CD4-positive, alpha-beta memory T cell (primary cell): ENCODE measurements at regions not wholly inside any gene's neighbourhood (a gene's known extent, or its start where the extent isn't known, plus 50 kb on each side); places are given as distances from the start of the nearest gene placed in this dataset.

Source experiments
- CTCF ChIA-PET: fragments of 350-600 bp; sonication (Branson Sonifier 250); formaldehyde crosslinking; loops from one replicate; lab custom pipeline; 2021; ENCODE audit warnings: inconsistent platforms; ENCODE audit not compliant: partially characterized antibody; lab: Charles Lee
- POLR2A ChIA-PET: fragments of 350-600 bp; sonication (Branson Sonifier 250); formaldehyde crosslinking; loops from one replicate; lab custom pipeline; 2021; ENCODE audit not compliant: partially characterized antibody; lab: Charles Lee
- DNase-seq, 5 donors: peaks; one replicate each; pipeline versions ENCODE4 v3.0.0 to v3.0.0-alpha.2; 2020 to 2022; ENCODE audit warnings: mixed read lengths in 1 of 5
- H3K27ac ChIP-seq: one replicate; pipeline ENCODE4 v1.7.0; 2013; ENCODE audit warnings: low read depth, low read length
- H3K27me3 ChIP-seq: 2 replicates; pipeline ENCODE4 v1.7.0; 2013; ENCODE audit warnings: mild to moderate bottlenecking, low read length, moderate library complexity; ENCODE audit not compliant: insufficient read depth
- H3K36me3 ChIP-seq: 2 replicates; pipeline ENCODE4 v1.7.0; 2013; ENCODE audit warnings: mild to moderate bottlenecking, low read length, moderate library complexity; ENCODE audit not compliant: insufficient read depth
- H3K4me1 ChIP-seq: 2 replicates; pipeline ENCODE4 v1.7.0; 2013; ENCODE audit warnings: mild to moderate bottlenecking, low read length, moderate library complexity; ENCODE audit not compliant: insufficient read depth
- H3K4me3 ChIP-seq, 2 donors: one replicate each; pipeline ENCODE4 v1.7.0; 2013; ENCODE audit warnings: low read length in 2 of 2, mild to moderate bottlenecking in 1 of 2
- H3K9me3 ChIP-seq, 2 donors: one replicate each; pipeline ENCODE4 v1.7.0; 2013; ENCODE audit warnings: low read length in 2 of 2, control low read depth in 1 of 2; ENCODE audit not compliant: control insufficient read depth in 1 of 2
- H3K27ac Mint-ChIP-seq, 7 donors: one replicate each; pipeline ENCODE4 v1.8.0; 2020 to 2021; ENCODE audit warnings: mixed read lengths in 7 of 7, mild to moderate bottlenecking in 6 of 7, inconsistent platforms in 3 of 7, moderate library complexity in 3 of 7
- H3K27me3 Mint-ChIP-seq, 2 donors: one replicate each; pipeline ENCODE4 v1.8.0; 2020 to 2021; ENCODE audit warnings: mixed read lengths in 2 of 2
- H3K36me3 Mint-ChIP-seq, 2 donors: one replicate each; pipeline ENCODE4 v1.8.0; 2020 to 2021; ENCODE audit warnings: mixed read lengths in 2 of 2, inconsistent platforms in 1 of 2, mild to moderate bottlenecking in 1 of 2
- H3K4me1 Mint-ChIP-seq, 4 donors: one replicate each; pipeline ENCODE4 v1.8.0; 2020 to 2021; ENCODE audit warnings: mixed read lengths in 4 of 4, mild to moderate bottlenecking in 1 of 4
- H3K4me3 Mint-ChIP-seq, 8 donors: one replicate each; pipeline ENCODE4 v1.8.0; 2020 to 2021; ENCODE audit warnings: mixed read lengths in 8 of 8, mild to moderate bottlenecking in 7 of 8, moderate library complexity in 6 of 8, inconsistent platforms in 3 of 8
- H3K9me3 Mint-ChIP-seq, 8 donors: one replicate each; pipeline ENCODE4 v1.8.0; 2020 to 2021; ENCODE audit warnings: mixed read lengths in 8 of 8, mild to moderate bottlenecking in 5 of 8, inconsistent platforms in 3 of 8, moderate library complexity in 1 of 8
- intact Hi-C: fragments of 100-400 bp; cut with micrococcal nuclease; formaldehyde crosslinking; loops from one replicate; pipeline ENCODE4 v1.15.1; 2023

- Mint-ChIP-seq H3K4me3 (no peak overlapping the region), H3K27ac (no peak overlapping the region), H3K27me3 (peaks cover 0 to 3% of the 10 kb centered on the region in 2 donors), H3K36me3 (no peaks in the 10 kb centered on the region), H3K9me3 (no peaks in the 10 kb centered on the region), H3K4me1 (no peaks in the 10 kb centered on the region)
- intact Hi-C loops = no loop called here
- Histone ChIP-seq H3K36me3 (no peaks in the 10 kb centered on the region), H3K4me3 (no peak overlapping the region), H3K27me3 (no peaks in the 10 kb centered on the region), H3K27ac (no peak overlapping the region), H3K9me3 (no peaks in the 10 kb centered on the region), H3K4me1 (no peaks in the 10 kb centered on the region)
- CTCF ChIA-PET = no interaction called here
- DNase-seq = no peak
- POLR2A ChIA-PET = no interaction called here
Observed at GRCh38 chr6:155706806-155707205, 251.2 kb upstream of the NOX3 start.

- H3K4me3 ChIP-seq = no peak overlapping the region
- intact Hi-C loops = no loop called here
- no peaks in the 10 kb centered on the region for H3K36me3 Mint-ChIP-seq
- peak overlapping the region in 1 of 7 donors; percentile 23 for H3K27ac Mint-ChIP-seq
- CTCF ChIA-PET = no interaction called here
- peaks cover 0 to 3% of the 10 kb centered on the region in 2 donors for H3K27me3 Mint-ChIP-seq
- no peaks in the 10 kb centered on the region for H3K4me1 ChIP-seq
- no peak for DNase-seq
- H3K36me3 ChIP-seq = no peaks in the 10 kb centered on the region
- H3K9me3 Mint-ChIP-seq = no peaks in the 10 kb centered on the region
- POLR2A ChIA-PET = no interaction called here
- no peaks in the 10 kb centered on the region for H3K27me3 ChIP-seq
- H3K4me1 Mint-ChIP-seq = no peaks in the 10 kb centered on the region
- H3K27ac ChIP-seq = no peak overlapping the region
- no peak overlapping the region for H3K4me3 Mint-ChIP-seq
- no peaks in the 10 kb centered on the region for H3K9me3 ChIP-seq
Observed at GRCh38 chr6:155706341-155706740, 250.7 kb upstream of the NOX3 start.

GRCh38 chr6:155701342-155701741 is 245.7 kb upstream of the NOX3 start:
- no peak overlapping the region for H3K4me3 ChIP-seq
- ChIA-PET POLR2A (no interaction called here), CTCF (no interaction called here)
- intact Hi-C loops = no loop called here
- H3K36me3 ChIP-seq = no peaks in the 10 kb centered on the region
- H3K27ac ChIP-seq = no peak overlapping the region
- no peaks in the 10 kb centered on the region for H3K9me3 ChIP-seq
- Mint-ChIP-seq H3K36me3 (no peaks in the 10 kb centered on the region), H3K9me3 (no peaks in the 10 kb centered on the region), H3K27me3 (peaks cover 0 to 1% of the 10 kb centered on the region in 2 donors), H3K4me3 (no peak overlapping the region), H3K27ac (no peak overlapping the region), H3K4me1 (no peaks in the 10 kb centered on the region)
- no peak for DNase-seq
- no peaks in the 10 kb centered on the region for H3K27me3 ChIP-seq
- H3K4me1 ChIP-seq = no peaks in the 10 kb centered on the region

GRCh38 chr6:155695495-155695894 is 239.9 kb upstream of the NOX3 start:
- DNase-seq = no peak
- CTCF ChIA-PET = no interaction called here

GRCh38 chr6:155694419-155694790 is 238.8 kb upstream of the NOX3 start:
- Mint-ChIP-seq H3K4me3 (no peak overlapping the region), H3K4me1 (no peaks in the 10 kb centered on the region), H3K27ac (no peak overlapping the region), H3K9me3 (no peaks in the 10 kb centered on the region), H3K27me3 (peaks cover 3 to 4% of the 10 kb centered on the region in 2 donors), H3K36me3 (no peaks in the 10 kb centered on the region)
- H3K9me3 ChIP-seq = no peaks in the 10 kb centered on the region
- no peaks in the 10 kb centered on the region for H3K27me3 ChIP-seq
- no peak for DNase-seq
- no peak overlapping the region for H3K27ac ChIP-seq
- CTCF ChIA-PET = no interaction called here
- no peak overlapping the region for H3K4me3 ChIP-seq
- intact Hi-C loops = no loop called here
- POLR2A ChIA-PET = no interaction called here
- no peaks in the 10 kb centered on the region for H3K4me1 ChIP-seq
- H3K36me3 ChIP-seq = no peaks in the 10 kb centered on the region

More at GRCh38 chr6:155695495-155695894, 239.9 kb upstream of the NOX3 start:
- Histone ChIP-seq H3K27ac (no peak overlapping the region), H3K36me3 (no peaks in the 10 kb centered on the region), H3K9me3 (no peaks in the 10 kb centered on the region), H3K4me1 (no peaks in the 10 kb centered on the region), H3K27me3 (no peaks in the 10 kb centered on the region), H3K4me3 (no peak overlapping the region)
- H3K4me1 Mint-ChIP-seq = no peaks in the 10 kb centered on the region
- H3K36me3 Mint-ChIP-seq = no peaks in the 10 kb centered on the region
- no peaks in the 10 kb centered on the region for H3K9me3 Mint-ChIP-seq
- H3K4me3 Mint-ChIP-seq = no peak overlapping the region
- H3K27me3 Mint-ChIP-seq = peaks cover 2 to 3% of the 10 kb centered on the region in 2 donors
- POLR2A ChIA-PET = no interaction called here
- no peak overlapping the region for H3K27ac Mint-ChIP-seq
- intact Hi-C loops = no loop called here

- intact Hi-C loops = no loop called here
- ChIA-PET CTCF (no interaction called here), POLR2A (no interaction called here)
- Mint-ChIP-seq H3K4me3 (no peak overlapping the region), H3K27me3 (peaks cover 3 to 4% of the 10 kb centered on the region in 2 donors), H3K4me1 (no peaks in the 10 kb centered on the region), H3K36me3 (no peaks in the 10 kb centered on the region), H3K27ac (no peak overlapping the region), H3K9me3 (no peaks in the 10 kb centered on the region)
- H3K9me3 ChIP-seq = no peaks in the 10 kb centered on the region
- no peak overlapping the region for H3K4me3 ChIP-seq
- H3K4me1 ChIP-seq = no peaks in the 10 kb centered on the region
- no peak overlapping the region for H3K27ac ChIP-seq
- no peaks in the 10 kb centered on the region for H3K27me3 ChIP-seq
- DNase-seq = no peak
- no peaks in the 10 kb centered on the region for H3K36me3 ChIP-seq
Observed at GRCh38 chr6:155693573-155694418, 238.2 kb upstream of the NOX3 start.

GRCh38 chr6:155690820-155691219 is 235.2 kb upstream of the NOX3 start:
- H3K4me3 Mint-ChIP-seq = no peak overlapping the region
- ChIA-PET CTCF (no interaction called here), POLR2A (no interaction called here)
- Histone ChIP-seq H3K27ac (no peak overlapping the region), H3K36me3 (no peaks in the 10 kb centered on the region), H3K9me3 (no peaks in the 10 kb centered on the region), H3K4me1 (no peaks in the 10 kb centered on the region), H3K27me3 (no peaks in the 10 kb centered on the region), H3K4me3 (no peak overlapping the region)
- intact Hi-C loops = no loop called here
- H3K4me1 Mint-ChIP-seq = no peaks in the 10 kb centered on the region
- no peaks in the 10 kb centered on the region for H3K9me3 Mint-ChIP-seq
- H3K27ac Mint-ChIP-seq = no peak overlapping the region
- DNase-seq = no peak
- peaks cover 3 to 4% of the 10 kb centered on the region in 2 donors for H3K27me3 Mint-ChIP-seq
- no peaks in the 10 kb centered on the region for H3K36me3 Mint-ChIP-seq
